ENCODE measurements at regions not wholly inside any gene's neighbourhood (a gene's known extent, or its start where the extent isn't known, plus 50 kb on each side); places are given as distances from the start of the nearest gene placed in this dataset.

DNA sequence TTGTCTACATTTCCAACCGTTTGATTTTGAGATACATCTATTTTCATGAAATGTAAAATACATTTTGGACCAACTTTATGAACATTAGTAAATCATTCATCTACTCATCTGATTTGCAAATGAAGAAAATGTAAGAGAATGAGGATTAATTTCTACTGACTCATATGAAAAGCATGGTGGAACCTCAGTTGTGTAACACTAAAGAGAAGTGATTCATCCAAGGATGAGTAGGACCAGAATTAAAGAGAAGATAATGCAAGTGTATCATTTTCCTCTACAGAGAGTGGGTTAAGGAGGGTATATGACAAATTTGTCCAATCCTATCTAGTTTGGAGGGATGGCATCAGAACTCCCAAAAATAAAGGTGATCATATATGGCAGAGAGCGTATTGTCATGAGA, 1967.6 kb downstream of the MRPL39 start:
- Histone ChIP-seq H3K27me3 (no peaks in the 10 kb centered on the region), H3K4me3 (ENCODE audit: low read depth, low read length) (no peak overlapping the region), H3K9me3 (no peaks in the 10 kb centered on the region), H3K4me1 (no peaks in the 10 kb centered on the region), H3K36me3 (no peaks in the 10 kb centered on the region)
- DNase-seq: no peak
- TF ChIP-seq, protein P1, sequence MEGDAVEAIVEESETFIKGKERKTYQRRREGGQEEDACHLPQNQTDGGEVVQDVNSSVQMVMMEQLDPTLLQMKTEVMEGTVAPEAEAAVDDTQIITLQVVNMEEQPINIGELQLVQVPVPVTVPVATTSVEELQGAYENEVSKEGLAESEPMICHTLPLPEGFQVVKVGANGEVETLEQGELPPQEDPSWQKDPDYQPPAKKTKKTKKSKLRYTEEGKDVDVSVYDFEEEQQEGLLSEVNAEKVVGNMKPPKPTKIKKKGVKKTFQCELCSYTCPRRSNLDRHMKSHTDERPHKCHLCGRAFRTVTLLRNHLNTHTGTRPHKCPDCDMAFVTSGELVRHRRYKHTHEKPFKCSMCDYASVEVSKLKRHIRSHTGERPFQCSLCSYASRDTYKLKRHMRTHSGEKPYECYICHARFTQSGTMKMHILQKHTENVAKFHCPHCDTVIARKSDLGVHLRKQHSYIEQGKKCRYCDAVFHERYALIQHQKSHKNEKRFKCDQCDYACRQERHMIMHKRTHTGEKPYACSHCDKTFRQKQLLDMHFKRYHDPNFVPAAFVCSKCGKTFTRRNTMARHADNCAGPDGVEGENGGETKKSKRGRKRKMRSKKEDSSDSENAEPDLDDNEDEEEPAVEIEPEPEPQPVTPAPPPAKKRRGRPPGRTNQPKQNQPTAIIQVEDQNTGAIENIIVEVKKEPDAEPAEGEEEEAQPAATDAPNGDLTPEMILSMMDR (IDR thresholded peaks at IDR 0.05; ENCODE audit: low read depth, low read length): no peak

DNA sequence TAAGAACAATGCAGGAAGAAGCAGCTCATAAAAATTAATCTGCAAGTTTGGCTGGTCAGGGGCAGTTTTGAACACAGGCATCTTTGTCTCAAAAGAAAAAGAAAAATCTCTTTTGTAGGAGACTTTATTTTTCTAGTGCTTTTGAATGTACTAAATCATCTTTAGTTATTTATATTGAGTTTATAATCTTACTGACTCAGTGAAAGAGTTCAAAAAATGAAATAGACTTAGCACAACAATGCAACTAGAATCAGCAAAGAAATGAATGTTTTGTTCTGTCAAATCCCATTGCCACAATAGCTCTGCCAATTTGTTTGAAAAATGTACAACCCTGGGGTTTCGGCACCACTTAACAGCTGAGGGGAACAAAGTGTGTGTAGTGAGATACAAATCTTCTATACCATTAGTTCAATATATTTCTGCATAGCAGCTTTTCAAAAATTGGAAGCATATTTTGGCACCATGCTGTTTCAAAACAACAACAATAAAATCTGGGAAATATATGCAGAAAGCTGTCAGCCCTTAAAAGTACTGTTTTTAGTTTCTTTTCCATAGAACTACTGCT, 1969.1 kb downstream of the MRPL39 start:
- no peaks in the 10 kb centered on the region for H3K9me3 ChIP-seq
- H3K4me3 ChIP-seq (ENCODE audit: low read depth, low read length): no peak overlapping the region
- TF ChIP-seq, protein P1 (IDR thresholded peaks at IDR 0.05; ENCODE audit: low read depth, low read length): no peak
- no peaks in the 10 kb centered on the region for H3K4me1 ChIP-seq
- H3K36me3 ChIP-seq: no peaks in the 10 kb centered on the region
- DNase-seq: no peak
- no peaks in the 10 kb centered on the region for H3K27me3 ChIP-seq

DNA sequence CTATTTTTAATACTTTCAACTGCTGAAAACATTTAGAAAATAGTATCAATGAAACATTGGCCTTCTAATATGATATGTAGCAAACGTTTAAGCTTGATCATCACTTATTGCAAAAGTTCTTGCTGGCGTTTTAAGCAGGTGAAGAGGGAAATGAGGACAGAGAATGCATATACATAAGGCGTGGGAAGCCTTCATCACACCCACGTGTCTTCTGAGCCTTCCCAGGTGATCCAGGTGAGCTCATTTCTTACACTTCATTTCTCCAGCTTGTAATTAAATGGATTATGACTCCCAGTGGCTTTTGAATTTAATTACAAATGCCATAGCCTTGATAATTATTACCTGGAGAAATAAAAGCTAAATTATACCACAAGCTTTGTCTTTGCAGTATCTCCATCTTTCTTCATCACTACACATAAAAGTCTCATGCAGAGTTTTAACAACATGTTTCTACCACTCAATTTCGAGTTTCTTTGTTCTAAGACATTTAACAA, 1973.8 kb downstream of the MRPL39 start:
- Histone ChIP-seq H3K36me3 (no peaks in the 10 kb centered on the region), H3K9me3 (no peaks in the 10 kb centered on the region), H3K4me3 (ENCODE audit: low read depth, low read length) (no peak overlapping the region), H3K4me1 (no peaks in the 10 kb centered on the region), H3K27me3 (no peaks in the 10 kb centered on the region)
- TF ChIP-seq, protein P1 (IDR thresholded peaks at IDR 0.05; ENCODE audit: low read depth, low read length): no peak
- no peak for DNase-seq

DNA sequence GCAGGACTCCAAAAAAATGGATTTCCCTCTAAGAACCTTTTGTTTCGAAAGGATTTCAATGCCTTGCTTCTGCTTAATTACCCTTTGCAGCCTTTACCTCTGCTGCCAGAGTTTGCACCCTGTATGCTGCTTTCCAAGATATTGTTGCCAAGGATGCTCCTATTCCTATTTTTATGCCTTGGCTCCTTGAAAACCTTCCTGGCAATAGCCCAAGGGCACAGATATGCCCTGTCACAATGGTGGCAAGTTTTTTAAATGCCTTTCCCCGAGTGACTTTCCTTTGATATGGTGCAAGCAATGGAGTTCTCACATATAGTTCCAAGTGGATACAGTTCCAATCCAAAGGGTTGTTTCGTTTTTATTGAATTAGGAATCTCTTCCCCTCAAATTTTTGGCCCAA, 1983.0 kb downstream of the MRPL39 start:
- H3K4me3 ChIP-seq (ENCODE audit: low read depth, low read length): no peak overlapping the region
- no peaks in the 10 kb centered on the region for H3K36me3 ChIP-seq
- H3K9me3 ChIP-seq: no peaks in the 10 kb centered on the region
- DNase-seq: no peak
- no peaks in the 10 kb centered on the region for H3K27me3 ChIP-seq
- TF ChIP-seq, protein P1 (IDR thresholded peaks at IDR 0.05; ENCODE audit: low read depth, low read length): no peak
- no peaks in the 10 kb centered on the region for H3K4me1 ChIP-seq

DNA sequence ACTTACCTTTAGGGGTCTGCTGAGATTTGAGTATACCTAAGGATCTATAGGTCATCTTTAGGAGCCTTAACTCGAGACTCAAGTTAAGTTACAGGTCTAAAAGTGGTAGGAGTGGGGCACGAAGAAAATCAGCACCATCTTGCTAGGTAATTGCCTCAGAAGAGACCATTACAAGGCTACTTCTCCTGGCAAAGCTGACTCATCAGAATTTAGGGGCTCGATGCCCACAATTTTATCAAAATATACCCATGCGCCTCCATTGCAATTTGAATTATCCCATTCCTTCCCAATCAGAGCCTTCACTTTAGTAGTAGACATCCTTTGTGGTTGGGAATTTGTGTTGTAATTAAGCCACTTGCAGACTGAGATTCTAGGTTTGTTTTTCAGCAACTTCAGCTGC, 1994.3 kb downstream of the MRPL39 start:
- Histone ChIP-seq H3K4me3 (ENCODE audit: low read depth, low read length) (no peak overlapping the region), H3K27me3 (no peaks in the 10 kb centered on the region), H3K36me3 (no peaks in the 10 kb centered on the region), H3K4me1 (no peaks in the 10 kb centered on the region), H3K9me3 (no peaks in the 10 kb centered on the region)
- no peak for DNase-seq
- TF ChIP-seq, protein P1 (IDR thresholded peaks at IDR 0.05; ENCODE audit: low read depth, low read length): no peak

DNA sequence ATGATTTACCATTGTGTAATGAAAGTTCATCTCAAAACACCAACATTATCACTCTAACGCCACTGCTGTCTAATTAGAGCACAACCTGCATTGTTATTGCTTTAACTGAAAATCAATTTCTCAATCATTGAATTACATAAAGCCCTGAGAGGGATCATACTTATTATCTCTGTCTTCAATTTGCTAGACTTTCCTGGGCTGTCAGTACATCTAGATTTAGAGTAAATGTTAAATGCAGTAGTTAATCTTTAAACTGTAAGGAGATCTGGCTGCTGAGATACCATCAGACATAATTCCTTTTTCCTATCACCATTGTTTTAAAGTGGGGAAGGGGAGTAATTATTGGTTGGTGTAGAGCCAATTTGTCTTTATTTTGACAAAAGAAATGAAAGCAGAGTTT, 1995.1 kb downstream of the MRPL39 start:
- H3K4me1 ChIP-seq: no peaks in the 10 kb centered on the region
- DNase-seq: no peak
- no peaks in the 10 kb centered on the region for H3K27me3 ChIP-seq
- TF ChIP-seq, protein P1 (IDR thresholded peaks at IDR 0.05; ENCODE audit: low read depth, low read length): no peak
- H3K9me3 ChIP-seq: no peaks in the 10 kb centered on the region
- H3K4me3 ChIP-seq (ENCODE audit: low read depth, low read length): no peak overlapping the region
- H3K36me3 ChIP-seq: no peaks in the 10 kb centered on the region
